Parathyroid adenoma (tissue), 2 donors: ENCODE measurements at regions not wholly inside any gene's neighbourhood (a gene's known extent, or its start where the extent isn't known, plus 50 kb on each side); places are given as distances from the start of the nearest gene placed in this dataset.

Source experiments
- H2AFZ ChIP-seq: fragments of 300-600 bp; sonication (generic); one replicate; pipeline ENCODE4 v1.7.0; 2017; ENCODE audit warnings: antibody characterized with exemption, mild to moderate bottlenecking
- H3K27ac ChIP-seq: fragments of 300-600 bp; sonication (generic); one replicate; pipeline ENCODE4 v1.7.0; 2017
- H3K27me3 ChIP-seq: fragments of 300-600 bp; sonication (generic); one replicate; pipeline ENCODE4 v1.7.0; 2017; ENCODE audit warnings: low read length; ENCODE audit not compliant: control insufficient read depth, insufficient read depth
- H3K36me3 ChIP-seq: fragments of 300-600 bp; sonication (generic); one replicate; pipeline ENCODE4 v1.7.0; 2017; ENCODE audit warnings: low read length; ENCODE audit not compliant: control insufficient read depth, insufficient read depth
- H3K4me1 ChIP-seq: fragments of 300-600 bp; sonication (generic); one replicate; pipeline ENCODE4 v1.7.0; 2017; ENCODE audit warnings: control low read depth
- H3K4me2 ChIP-seq: fragments of 300-600 bp; sonication (generic); one replicate; pipeline ENCODE4 v1.7.0; 2017; ENCODE audit warnings: low read length
- H3K4me3 ChIP-seq: fragments of 300-600 bp; sonication (generic); one replicate; pipeline ENCODE4 v1.7.0; 2017; ENCODE audit warnings: low read depth, low read length
- H3K79me2 ChIP-seq: fragments of 300-600 bp; sonication (generic); one replicate; pipeline ENCODE4 v1.7.0; 2017; ENCODE audit warnings: control low read depth
- H3K9ac ChIP-seq: fragments of 300-600 bp; sonication (generic); one replicate; pipeline ENCODE4 v1.7.0; 2017; ENCODE audit warnings: mild to moderate bottlenecking
- H3K9me3 ChIP-seq: fragments of 300-600 bp; sonication (generic); one replicate; pipeline ENCODE4 v1.7.0; 2017; ENCODE audit warnings: low read length; ENCODE audit not compliant: control insufficient read depth
- TF ChIP-seq, protein P1 (sequence below): fragments of 300-600 bp; sonication (generic); IDR thresholded peaks from one replicate; pipeline ENCODE4 v1.7.0; 2017; ENCODE audit warnings: antibody characterized with exemption, mild to moderate bottlenecking
- donor health status: primary hyperparathyroidism.

DNA sequence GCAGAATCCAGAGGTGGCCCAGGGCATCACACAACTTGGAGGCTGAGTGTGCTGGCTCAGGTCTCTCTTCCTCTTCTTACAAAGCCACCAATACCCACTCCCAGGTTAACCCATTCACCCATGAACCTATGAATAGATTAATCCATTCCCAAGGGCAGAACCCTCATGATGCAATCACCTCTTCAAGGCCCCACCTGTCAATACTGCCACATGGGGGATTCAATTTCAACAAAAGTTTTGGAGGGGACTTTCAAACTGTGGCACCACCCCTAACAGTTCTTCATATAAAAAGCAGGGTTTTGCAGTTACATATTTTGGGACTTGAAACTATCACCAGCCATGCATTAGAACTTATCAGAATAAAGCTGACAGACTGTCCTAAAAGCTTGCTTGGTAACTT lies 193.6 kb upstream of the RNF32 start:
- H2AFZ ChIP-seq, result no peak overlapping the region
- H3K79me2 ChIP-seq, result no peaks in the 10 kb centered on the region
- no peaks in the 10 kb centered on the region for H3K27me3 ChIP-seq
- no peaks in the 10 kb centered on the region for H3K36me3 ChIP-seq
- H3K27ac ChIP-seq, result no peak overlapping the region
- H3K9me3 ChIP-seq, result no peaks in the 10 kb centered on the region
- no peak overlapping the region for H3K4me2 ChIP-seq
- TF ChIP-seq, protein P1, sequence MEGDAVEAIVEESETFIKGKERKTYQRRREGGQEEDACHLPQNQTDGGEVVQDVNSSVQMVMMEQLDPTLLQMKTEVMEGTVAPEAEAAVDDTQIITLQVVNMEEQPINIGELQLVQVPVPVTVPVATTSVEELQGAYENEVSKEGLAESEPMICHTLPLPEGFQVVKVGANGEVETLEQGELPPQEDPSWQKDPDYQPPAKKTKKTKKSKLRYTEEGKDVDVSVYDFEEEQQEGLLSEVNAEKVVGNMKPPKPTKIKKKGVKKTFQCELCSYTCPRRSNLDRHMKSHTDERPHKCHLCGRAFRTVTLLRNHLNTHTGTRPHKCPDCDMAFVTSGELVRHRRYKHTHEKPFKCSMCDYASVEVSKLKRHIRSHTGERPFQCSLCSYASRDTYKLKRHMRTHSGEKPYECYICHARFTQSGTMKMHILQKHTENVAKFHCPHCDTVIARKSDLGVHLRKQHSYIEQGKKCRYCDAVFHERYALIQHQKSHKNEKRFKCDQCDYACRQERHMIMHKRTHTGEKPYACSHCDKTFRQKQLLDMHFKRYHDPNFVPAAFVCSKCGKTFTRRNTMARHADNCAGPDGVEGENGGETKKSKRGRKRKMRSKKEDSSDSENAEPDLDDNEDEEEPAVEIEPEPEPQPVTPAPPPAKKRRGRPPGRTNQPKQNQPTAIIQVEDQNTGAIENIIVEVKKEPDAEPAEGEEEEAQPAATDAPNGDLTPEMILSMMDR, result no peak
- H3K9ac ChIP-seq, result no peak overlapping the region
- H3K4me1 ChIP-seq, result no peaks in the 10 kb centered on the region
- H3K4me3 ChIP-seq, result no peak overlapping the region

DNA sequence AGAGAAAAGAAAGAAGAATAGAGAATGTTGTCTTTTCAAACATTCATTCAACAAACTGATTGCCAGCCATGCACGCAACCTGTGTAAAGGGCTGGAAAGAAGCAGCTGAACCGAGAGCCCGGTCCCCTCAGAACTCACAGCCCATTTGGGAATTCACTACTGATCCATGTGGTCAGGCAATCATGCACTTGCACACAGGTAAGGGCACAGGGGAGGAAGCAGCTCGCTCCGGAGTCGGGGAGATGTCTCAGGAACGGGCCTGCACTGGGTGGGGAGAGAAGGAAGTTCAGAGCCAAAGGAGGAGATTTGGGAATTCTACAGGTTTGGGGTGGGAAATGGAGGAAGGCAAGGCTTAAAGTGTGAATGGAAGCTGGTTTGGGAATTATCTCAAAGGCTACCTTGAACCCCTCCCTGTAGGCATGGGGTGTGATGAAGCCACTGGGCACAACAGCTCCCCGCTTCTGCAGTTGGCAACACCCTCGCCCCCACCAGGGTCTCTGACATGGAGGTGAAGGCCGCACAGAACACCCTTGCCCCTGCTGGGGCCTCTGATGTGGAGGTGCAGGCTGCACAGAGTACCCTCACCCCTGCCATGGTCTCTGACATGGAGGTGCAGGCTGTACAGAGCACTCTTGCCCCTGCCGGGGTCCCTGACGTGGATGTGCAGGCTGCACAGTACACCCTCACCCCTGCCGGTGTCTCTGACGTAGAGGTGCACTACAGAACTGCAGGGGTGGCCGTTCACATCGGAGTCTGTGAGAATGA lies 194.4 kb upstream of the RNF32 start:
- Histone ChIP-seq H3K79me2 (no peaks in the 10 kb centered on the region), H3K9me3 (no peaks in the 10 kb centered on the region), H3K4me1 (no peaks in the 10 kb centered on the region), H3K36me3 (no peaks in the 10 kb centered on the region), H3K4me2 (no peak overlapping the region), H3K4me3 (no peak overlapping the region), H3K27me3 (no peaks in the 10 kb centered on the region), H2AFZ (no peak overlapping the region), H3K27ac (no peak overlapping the region), H3K9ac (no peak overlapping the region)
- TF ChIP-seq, protein P1, result no peak

DNA sequence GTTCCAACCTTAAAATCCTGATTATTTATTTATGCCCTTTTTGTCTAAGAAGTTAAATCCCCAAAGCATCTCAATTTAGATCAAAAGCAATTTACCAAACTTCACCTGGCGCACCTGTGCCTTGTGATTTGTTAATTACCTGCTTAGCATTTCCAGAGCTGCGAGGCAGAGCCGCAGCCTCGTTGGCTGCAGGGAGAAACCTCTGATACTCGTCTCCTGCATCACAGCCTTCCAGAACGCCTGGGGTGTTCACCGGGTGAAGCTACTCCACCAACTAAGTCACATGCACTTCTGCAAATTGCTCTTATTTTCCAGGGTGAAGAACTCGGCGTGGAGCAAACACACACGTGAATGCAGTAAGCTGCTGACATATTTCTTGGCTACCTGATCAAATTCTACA lies 198.1 kb upstream of the RNF32 start:
- no peaks in the 10 kb centered on the region for H3K4me1 ChIP-seq
- no peaks in the 10 kb centered on the region for H3K36me3 ChIP-seq
- no peaks in the 10 kb centered on the region for H3K9me3 ChIP-seq
- TF ChIP-seq, protein P1, result no peak
- H3K4me2 ChIP-seq, result no peak overlapping the region
- H3K9ac ChIP-seq, result no peak overlapping the region
- H3K27me3 ChIP-seq, result no peaks in the 10 kb centered on the region
- no peak overlapping the region for H3K27ac ChIP-seq
- H2AFZ ChIP-seq, result no peak overlapping the region
- H3K79me2 ChIP-seq, result no peaks in the 10 kb centered on the region
- no peak overlapping the region for H3K4me3 ChIP-seq

DNA sequence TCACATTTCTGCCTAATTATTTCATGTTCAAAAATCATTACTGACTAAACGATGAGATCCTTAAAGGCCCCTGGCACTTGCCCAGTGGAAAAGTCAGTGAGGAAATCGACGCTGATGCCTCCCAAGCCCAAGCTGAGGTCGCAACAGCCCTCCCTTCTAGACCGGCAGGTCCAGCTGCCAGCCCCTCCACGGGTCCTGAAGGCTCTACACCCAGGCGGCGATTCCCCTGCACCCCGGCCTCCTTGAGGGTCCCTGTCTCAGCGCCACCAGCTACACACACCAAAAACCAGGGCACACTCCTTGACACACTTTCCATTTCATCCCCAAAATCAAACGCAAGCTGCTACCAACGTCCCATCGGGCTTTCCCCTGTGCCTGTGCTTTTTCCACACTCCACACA lies 200.1 kb upstream of the RNF32 start:
- Histone ChIP-seq H3K4me2 (no peak overlapping the region), H3K9ac (no peak overlapping the region), H3K9me3 (no peaks in the 10 kb centered on the region), H3K4me1 (no peaks in the 10 kb centered on the region), H2AFZ (no peak overlapping the region), H3K79me2 (no peaks in the 10 kb centered on the region), H3K27me3 (no peaks in the 10 kb centered on the region), H3K27ac (no peak overlapping the region), H3K36me3 (no peaks in the 10 kb centered on the region), H3K4me3 (no peak overlapping the region)
- TF ChIP-seq, protein P1, result no peak

DNA sequence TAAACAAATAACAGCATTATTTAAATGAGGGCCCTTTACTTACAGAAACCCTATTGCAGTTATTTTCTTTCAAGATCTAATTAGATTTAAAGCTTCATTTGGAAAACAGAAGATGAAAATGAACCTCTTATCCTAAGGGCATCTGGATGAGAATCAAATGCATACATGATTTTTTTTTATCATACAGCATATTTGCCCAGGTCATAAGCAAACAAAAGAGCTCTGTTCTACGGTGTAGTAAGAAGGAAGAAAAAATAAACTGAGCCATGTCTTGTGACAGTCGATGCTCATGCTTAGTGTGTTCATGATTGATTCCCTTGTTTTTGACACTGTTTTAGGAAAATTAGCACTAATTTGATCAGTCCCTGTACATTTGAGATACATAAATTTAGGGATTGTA lies 202.6 kb upstream of the RNF32 start:
- no peaks in the 10 kb centered on the region for H3K27me3 ChIP-seq
- TF ChIP-seq, protein P1, result no peak
- H3K79me2 ChIP-seq, result no peaks in the 10 kb centered on the region
- no peak overlapping the region for H3K4me2 ChIP-seq
- no peak overlapping the region for H3K9ac ChIP-seq
- no peaks in the 10 kb centered on the region for H3K4me1 ChIP-seq
- no peak overlapping the region for H3K4me3 ChIP-seq
- no peaks in the 10 kb centered on the region for H3K36me3 ChIP-seq
- no peak overlapping the region for H2AFZ ChIP-seq
- no peak overlapping the region for H3K27ac ChIP-seq
- no peaks in the 10 kb centered on the region for H3K9me3 ChIP-seq
